GM23248 (cell line): ENCODE measurements at regions not wholly inside any gene's neighbourhood (a gene's known extent, or its start where the extent isn't known, plus 50 kb on each side); places are given as distances from the start of the nearest gene placed in this dataset.

Experiments used
- EZH2 ChIP-seq: fragments of 200-600 bp; sonication (generic); IDR thresholded peaks from 2 replicates; pipeline ENCODE4 v1.6.1; 2018; ENCODE audit warnings: antibody characterized with exemption, mild to moderate bottlenecking; ENCODE audit not compliant: insufficient read depth, poor library complexity, severe bottlenecking
- EZH2phosphoT487 ChIP-seq: fragments of 200-600 bp; sonication (generic); IDR thresholded peaks from 2 replicates; pipeline ENCODE4 v1.6.1; 2018; ENCODE audit warnings: antibody characterized with exemption, moderate library complexity, mild to moderate bottlenecking, low read depth; ENCODE audit not compliant: insufficient read depth

DNA sequence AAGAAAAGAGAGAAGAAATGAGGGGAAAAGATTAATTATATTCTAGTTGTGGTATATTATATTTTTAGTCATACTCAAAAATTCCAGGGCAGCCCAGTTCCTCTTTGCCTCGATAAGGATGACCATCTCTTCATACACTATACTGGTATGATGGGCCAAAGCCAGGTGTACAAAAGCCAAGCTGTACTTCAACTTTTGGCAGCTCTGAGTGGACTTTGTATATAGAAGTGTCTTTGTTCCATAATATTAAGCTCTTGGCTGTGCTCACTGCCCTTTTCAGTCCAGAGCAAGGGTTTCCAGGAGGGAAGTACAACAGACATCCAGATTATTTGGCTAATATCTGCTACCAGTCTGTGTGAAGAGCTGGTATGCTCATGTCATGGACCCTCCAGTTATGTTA lies 934.3 kb upstream of the CDH10 start:
- TF ChIP-seq EZH2phosphoT487 (no peak), EZH2 (no peak)
